Islet precursor cell (in vitro differentiated cells): ENCODE measurements at regions not wholly inside any gene's neighbourhood (a gene's known extent, or its start where the extent isn't known, plus 50 kb on each side); places are given as distances from the start of the nearest gene placed in this dataset.

ENCODE experiments used
- DNase-seq: peaks from one replicate; pipeline ENCODE4 v3.0.0-alpha.2; 2018

- DNase-seq, result no peak
These were observed 98.4 kb upstream of the LINGO1 start for GRCh38 chr15:77731067-77731466.

GRCh38 chr15:77727635-77728304 lies 95.1 kb upstream of the LINGO1 start:
- peak; percentile 65 for DNase-seq

GRCh38 chr15:77724715-77725114 lies 92.0 kb upstream of the LINGO1 start:
- no peak for DNase-seq

- DNase-seq, result no peak
These were observed 91.0 kb upstream of the LINGO1 start for GRCh38 chr15:77723756-77724155.

GRCh38 chr15:77722759-77723460 lies 90.2 kb upstream of the LINGO1 start:
- no peak for DNase-seq

- DNase-seq, result no peak
These were observed 89.3 kb upstream of the LINGO1 start for GRCh38 chr15:77721963-77722362.

- DNase-seq, result no peak
These were observed 87.9 kb upstream of the LINGO1 start for GRCh38 chr15:77720655-77721054.

- no peak for DNase-seq
These were observed 87.5 kb upstream of the LINGO1 start for GRCh38 chr15:77720173-77720572.

- DNase-seq, result no peak
These were observed 86.7 kb upstream of the LINGO1 start for GRCh38 chr15:77719450-77719849.

GRCh38 chr15:77717333-77717990 lies 84.8 kb upstream of the LINGO1 start:
- no peak for DNase-seq

GRCh38 chr15:77716632-77717332 lies 84.1 kb upstream of the LINGO1 start:
- DNase-seq, result no peak

GRCh38 chr15:77715860-77716259 lies 83.1 kb upstream of the LINGO1 start:
- DNase-seq, result no peak

GRCh38 chr15:77715051-77715450 lies 82.3 kb upstream of the LINGO1 start:
- no peak for DNase-seq

GRCh38 chr15:77714555-77714954 lies 81.8 kb upstream of the LINGO1 start:
- DNase-seq, result no peak

GRCh38 chr15:77714023-77714422 lies 81.3 kb upstream of the LINGO1 start:
- DNase-seq, result no peak

- no peak for DNase-seq
These were observed 80.6 kb upstream of the LINGO1 start for GRCh38 chr15:77713281-77713680.

GRCh38 chr15:77712438-77712837 lies 79.7 kb upstream of the LINGO1 start:
- no peak for DNase-seq

GRCh38 chr15:77710637-77711036 lies 77.9 kb upstream of the LINGO1 start:
- no peak for DNase-seq

- DNase-seq, result no peak
These were observed 77.5 kb upstream of the LINGO1 start for GRCh38 chr15:77710206-77710605.

- no peak for DNase-seq
These were observed 76.6 kb upstream of the LINGO1 start for GRCh38 chr15:77709135-77709886.

- no peak for DNase-seq
These were observed 74.0 kb upstream of the LINGO1 start for GRCh38 chr15:77706482-77707244.
